HG03103 (cell line): ENCODE measurements at regions not wholly inside any gene's neighbourhood (a gene's known extent, or its start where the extent isn't known, plus 50 kb on each side); places are given as distances from the start of the nearest gene placed in this dataset.
A peak's percentile ranks its signal among the peaks of the same experiment; 100 is the strongest.
"Not testable (repeated sequence)": the region's sequence is repeated elsewhere in the genome, so short reads cannot be mapped to it uniquely, and the experiment has no call there.

Source experiments
- ATAC-seq: cut with Tn5 transposase; IDR thresholded peaks from one replicate; pipeline ENCODE4 v1.9.1; 2021; ENCODE audit warnings: low read depth; ENCODE audit not compliant: unreplicated experiment

GRCh38 chr18:59980188-59980637, 80.4 kb downstream of the PMAIP1 start:
- ATAC-seq, result no peak

DNA sequence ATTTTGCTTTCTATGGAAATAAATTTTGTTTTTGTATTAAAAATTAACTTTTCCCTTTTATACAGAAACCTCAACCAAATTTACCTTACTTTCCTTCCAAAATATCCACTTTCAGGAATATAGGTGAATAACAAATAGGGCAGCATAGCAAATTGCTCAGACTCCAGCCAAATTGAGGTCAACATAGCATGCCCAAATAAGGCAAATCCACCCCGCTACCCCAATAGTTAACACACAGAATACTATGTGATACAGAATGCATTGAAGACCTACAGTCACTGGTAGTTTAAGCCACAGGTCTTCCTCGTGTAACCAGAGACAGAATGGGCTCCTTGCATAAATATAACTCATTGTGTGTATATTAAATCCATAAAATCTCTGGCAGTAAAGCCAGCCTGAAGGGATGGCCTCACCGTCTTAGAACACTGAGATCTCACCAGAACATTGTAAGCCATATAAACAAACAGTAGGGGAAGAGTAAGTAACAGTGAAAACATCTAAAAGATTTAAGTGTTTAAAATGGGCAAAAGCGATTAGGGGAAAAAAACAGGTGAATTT, 72.2 kb downstream of the PMAIP1 start:
- ATAC-seq, result no peak

GRCh38 chr18:59971144-59971543, 71.3 kb downstream of the PMAIP1 start:
- ATAC-seq, result not testable (repeated sequence)

DNA sequence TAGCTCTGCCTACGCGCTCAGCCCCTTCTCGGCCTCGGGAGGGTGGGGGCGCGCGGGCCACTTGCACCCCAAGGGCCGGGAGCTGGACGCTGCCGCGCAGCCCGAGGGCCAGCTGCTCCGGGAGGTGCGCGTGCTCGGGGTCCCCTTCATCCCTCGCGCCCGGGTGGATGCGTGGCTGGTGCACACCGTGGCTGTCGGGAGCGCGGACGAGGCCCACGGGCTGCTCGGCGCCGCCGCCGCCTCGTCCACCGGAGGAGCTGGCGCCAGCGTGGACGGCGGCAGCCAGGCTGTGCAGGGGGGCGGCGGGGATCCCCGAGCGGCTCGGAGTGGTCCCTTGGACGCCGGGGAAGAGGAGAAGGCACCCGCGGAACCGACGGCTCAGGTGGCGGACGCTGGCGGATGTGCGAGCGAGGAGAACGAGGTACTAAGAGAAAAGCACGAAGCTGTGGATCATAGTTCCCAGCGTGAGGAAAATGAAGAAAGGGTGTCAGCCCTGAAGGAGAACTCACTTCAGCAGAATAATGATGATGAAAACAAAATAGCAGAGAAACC, 69.8 kb downstream of the PMAIP1 start:
- not testable (repeated sequence) for ATAC-seq

- ATAC-seq, result no peak
These were observed 68.8 kb downstream of the PMAIP1 start for GRCh38 chr18:59968583-59968982.

GRCh38 chr18:59967878-59968277, 68.1 kb downstream of the PMAIP1 start:
- no peak for ATAC-seq

DNA sequence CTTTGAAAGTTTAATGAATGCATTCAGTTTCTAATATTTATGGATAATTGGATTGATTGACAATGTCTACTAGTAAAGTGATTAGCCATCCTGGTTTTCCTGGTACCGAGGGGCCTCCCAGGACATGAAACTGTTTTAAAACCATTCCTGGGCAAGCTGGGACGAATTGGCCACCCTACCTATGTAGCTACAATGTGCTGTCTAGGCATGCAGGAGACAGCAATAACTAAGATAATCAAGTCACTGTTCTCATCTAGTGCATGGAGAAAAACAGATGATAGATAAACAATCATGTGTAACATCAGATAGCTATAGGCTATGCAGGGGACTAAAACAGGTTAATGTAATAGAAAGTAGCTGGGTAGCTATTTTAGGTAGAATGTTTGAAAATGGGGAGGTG, 67.1 kb downstream of the PMAIP1 start:
- ATAC-seq, result no peak

- no peak for ATAC-seq
These were observed 63.4 kb downstream of the PMAIP1 start for GRCh38 chr18:59963229-59963628.

- ATAC-seq, result peak; percentile 82
These were observed 61.3 kb downstream of the PMAIP1 start for GRCh38 chr18:59961070-59961469.

DNA sequence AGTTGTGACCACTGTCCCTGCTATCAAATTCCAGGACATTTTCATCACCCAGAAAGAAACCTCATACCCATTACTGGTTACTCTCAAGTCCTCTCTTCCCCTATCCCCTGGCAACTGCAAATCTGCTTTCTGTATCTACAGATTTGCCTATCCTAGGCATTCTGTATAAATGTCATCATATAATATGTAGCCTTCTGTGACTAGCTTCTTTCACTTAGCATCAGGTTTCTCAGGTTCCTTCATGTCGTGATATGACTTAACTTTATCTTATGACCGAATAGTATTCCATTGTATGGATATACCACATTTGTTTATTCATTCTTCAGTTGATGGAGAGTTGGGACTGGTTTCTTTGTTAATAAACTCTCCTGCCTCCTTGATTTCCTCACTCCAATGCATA, 60.5 kb downstream of the PMAIP1 start:
- no peak for ATAC-seq

DNA sequence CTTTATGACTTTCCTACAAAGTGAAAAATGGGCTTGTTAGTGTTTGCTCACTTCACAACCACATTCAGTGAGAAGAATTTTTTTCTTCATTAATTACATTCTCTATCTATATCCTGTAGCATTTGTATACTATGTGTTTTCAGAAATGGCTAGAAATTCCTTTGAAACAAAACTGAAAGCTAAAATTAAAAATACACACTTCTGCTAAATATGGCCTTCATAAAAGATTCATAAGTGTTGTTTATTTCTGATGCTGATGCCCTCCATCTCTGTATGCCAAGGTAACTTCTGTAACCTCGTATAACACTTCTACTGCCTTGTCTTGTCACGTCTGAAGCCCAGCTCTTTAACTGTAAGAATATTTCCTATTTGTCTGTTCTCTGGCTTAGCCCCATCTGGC, 59.8 kb downstream of the PMAIP1 start:
- no peak for ATAC-seq

- no peak for ATAC-seq
These were observed 59.3 kb downstream of the PMAIP1 start for GRCh38 chr18:59959073-59959472.

DNA sequence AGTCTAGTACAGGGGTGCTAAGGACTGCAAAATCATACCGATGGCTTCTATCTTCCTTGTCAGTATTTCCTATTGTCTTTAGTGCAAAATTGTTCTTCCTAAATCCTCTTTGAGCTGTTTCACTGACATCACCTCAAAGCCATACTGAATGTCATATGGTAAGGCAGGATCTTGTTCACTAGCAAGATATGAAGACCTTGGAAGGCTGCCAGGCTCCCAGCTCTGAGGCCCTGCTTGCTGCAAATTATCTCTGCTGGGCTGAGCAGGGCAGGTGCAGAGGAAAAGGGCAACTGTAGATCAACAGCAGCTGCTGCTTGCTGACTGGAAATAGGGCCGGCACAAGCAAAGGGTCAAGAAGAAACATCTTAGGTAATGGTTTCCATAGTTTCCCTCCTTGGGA, 58.2 kb downstream of the PMAIP1 start:
- ATAC-seq, result peak; percentile 48

DNA sequence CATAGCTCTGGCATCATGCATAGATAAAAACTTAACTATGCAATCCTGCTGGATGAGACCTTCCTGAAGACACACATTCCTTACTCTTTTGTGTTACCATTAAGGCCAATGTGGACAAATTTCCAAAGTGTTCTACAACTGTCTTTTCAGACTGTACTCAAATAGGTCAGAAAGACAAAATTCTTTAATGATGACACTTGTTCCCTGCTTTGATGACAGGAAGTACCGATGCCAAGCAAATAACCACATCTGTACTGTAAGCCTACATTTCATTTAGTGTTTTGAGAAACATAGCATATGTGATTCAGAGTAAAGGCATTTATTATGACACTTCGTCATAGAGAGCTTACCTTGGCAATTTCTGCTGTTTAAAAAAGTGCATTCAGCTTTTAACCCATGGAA, 55.0 kb downstream of the PMAIP1 start:
- ATAC-seq, result no peak

DNA sequence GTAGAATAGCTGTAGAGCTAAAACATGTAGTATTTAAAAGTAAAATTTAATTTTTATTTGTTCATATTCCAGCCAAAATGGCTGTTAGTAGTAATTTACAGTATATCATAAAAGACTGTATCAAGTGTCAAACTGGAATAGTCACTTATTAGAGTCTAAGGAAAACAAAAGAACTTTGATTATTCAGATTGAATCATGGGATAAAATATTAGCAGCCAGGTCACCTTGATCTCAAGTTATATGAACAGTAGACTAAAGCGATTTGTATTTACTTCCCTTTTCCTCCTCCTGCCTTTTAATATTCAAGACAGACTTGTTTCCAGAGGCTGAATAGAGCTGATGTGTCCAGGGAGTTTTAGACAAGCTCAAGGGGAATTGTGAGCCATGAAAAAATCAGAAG, 54.4 kb downstream of the PMAIP1 start:
- ATAC-seq, result no peak
